ENCODE measurements at regions not wholly inside any gene's neighbourhood (a gene's known extent, or its start where the extent isn't known, plus 50 kb on each side); places are given as distances from the start of the nearest gene placed in this dataset.
"Not testable (repeated sequence)": the region's sequence is repeated elsewhere in the genome, so short reads cannot be mapped to it uniquely, and the experiment has no call there.

DNA sequence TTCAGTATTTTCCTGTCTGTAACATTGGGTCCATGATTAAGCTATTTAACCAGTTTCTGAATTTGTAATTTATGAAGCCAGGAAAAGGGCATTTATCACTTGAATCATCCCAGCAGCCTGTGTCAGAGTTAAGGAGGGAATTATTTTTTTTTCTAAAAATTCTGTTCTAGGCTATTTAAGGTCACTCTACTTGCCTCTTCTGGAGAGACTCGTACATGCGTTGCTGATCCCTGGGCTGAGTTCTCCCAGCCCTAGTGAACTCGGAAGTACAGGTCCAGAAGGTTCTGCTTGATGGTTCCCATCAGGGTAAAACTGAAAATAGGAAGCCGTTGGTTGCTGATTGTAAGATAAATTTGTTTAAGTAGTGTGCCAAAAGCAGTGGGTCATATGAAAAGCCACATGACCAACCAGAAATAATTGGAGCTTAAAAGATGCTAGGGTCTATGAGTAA is 90.7 kb downstream of the GPR88 start:
- no peak for DNase-seq (ENCODE audit: low spot score)

- DNase-seq (ENCODE audit: low spot score): peak; percentile 37
These were observed 90.2 kb upstream of the VCAM1 start for GRCh38 chr1:100629391-100629790.

- DNase-seq (ENCODE audit: low spot score): peak; percentile 80
These were observed 88.5 kb upstream of the VCAM1 start for GRCh38 chr1:100631015-100631551.

DNA sequence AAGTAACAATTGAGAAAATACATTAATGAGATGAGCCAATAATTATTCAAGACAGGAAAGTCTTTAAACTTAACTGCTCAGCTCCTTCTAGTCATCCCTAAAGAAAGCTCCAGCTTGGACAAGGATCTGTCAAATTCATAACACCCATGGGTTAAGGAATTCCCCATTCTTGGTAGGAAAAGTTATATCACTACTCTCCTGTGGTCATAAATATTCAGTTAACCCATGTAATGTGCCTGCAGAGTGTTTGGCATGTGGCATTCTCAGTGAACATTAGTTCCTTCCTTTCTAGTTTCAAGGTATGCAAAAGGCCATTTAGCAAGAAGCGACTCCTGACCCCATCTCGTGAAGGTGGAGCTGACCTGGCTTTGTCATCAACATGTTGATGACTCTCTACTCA is 76.7 kb upstream of the VCAM1 start:
- DNase-seq (ENCODE audit: low spot score): no peak

DNA sequence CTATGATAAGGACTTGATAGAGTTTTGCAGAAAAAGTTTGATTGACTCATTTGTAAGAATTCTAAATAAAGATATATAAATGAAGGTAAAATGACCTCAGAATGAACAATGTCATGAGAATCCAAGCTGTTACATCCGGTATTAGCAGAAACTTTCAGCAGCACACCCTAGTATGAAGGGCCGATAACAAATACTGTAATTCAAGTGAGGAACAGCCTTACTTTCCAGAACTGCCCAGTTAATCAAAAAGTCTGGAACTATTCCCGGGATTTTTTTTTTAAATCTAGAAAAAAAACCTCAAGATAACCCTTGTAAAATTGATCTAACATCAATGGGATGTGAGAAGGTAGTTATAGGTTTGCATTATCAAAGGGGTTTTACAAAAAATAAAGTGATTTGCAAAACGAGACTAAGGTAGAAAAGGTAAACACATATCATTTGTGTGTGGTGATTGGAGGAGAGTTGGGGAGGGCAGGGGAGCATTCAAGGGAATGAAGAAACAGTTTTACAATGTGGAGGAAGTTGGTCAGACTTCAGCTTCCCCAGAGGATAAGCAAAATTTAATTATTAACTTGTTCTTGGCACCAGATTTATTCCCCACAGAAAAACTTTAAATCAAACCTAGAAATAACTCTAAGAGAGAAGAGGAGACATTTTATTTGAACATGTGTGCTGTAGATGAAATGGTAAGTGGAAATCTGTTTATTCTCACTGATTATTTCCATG is 75.9 kb upstream of the VCAM1 start:
- DNase-seq (ENCODE audit: low spot score): peak; percentile 52

GRCh38 chr1:100646001-100646400 is 73.5 kb upstream of the VCAM1 start:
- no peak for DNase-seq (ENCODE audit: low spot score)

DNA sequence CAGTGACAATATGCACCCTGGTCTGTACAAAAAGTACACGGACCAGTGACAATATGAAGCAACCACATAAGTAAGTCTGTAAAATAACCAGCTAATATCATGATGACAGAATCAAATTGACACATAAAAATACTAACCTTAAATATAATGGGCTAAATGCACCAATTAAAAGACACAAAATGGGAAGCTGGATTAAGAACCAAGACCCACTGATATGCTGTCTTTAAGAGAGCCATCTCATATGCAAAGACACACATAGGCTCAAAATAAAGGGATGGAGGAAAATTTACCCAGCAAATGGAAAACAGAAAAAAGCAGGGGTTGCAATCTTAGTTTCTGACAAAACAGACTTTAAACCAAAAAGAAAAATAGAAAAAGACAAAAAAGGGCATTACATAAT is 70.4 kb upstream of the VCAM1 start:
- DNase-seq (ENCODE audit: low spot score): no peak

- no peak for DNase-seq (ENCODE audit: low spot score)
These were observed 61.4 kb upstream of the VCAM1 start for GRCh38 chr1:100657876-100658715.

DNA sequence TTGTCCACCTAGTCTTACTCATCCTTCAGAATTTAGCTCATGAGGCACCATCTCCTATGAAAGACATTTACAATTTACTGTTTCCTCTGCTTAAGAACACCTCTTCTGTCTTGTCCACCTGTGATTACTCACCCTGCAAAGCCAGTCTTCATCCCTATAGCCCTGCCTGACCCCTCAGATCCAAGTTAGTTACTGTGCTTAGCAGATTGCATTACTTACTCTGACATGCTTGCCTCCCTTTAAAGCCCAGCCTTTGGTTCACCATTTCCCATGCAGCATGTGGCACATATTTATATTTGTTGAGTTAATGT is 60.9 kb upstream of the VCAM1 start:
- DNase-seq (ENCODE audit: low spot score): no peak

GRCh38 chr1:100661176-100661575 is 58.4 kb upstream of the VCAM1 start:
- DNase-seq (ENCODE audit: low spot score): no peak

DNA sequence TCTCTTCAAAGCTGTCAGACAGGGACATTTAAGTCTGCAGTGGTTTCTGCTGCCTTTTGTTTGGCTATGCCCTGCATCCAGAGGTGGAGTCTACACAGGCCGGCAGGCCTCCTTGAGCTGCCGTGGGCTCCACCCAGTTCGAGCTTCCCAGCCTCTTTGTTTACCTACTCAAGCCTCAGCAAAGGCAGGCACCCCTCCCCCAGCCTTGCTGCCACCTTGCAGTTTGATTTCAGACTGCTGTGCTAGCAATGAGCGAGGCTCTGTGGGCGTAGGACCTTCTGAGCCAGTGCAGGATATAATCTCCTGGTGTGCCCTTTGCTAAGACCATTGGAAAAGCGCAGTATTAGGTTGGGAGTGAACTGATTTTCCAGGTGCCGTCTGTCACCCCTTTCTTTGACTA is 51.0 kb upstream of the VCAM1 start:
- not testable (repeated sequence) for DNase-seq (ENCODE audit: low spot score)
